ENCODE measurements at regions not wholly inside any gene's neighbourhood (a gene's known extent, or its start where the extent isn't known, plus 50 kb on each side); places are given as distances from the start of the nearest gene placed in this dataset.

DNA sequence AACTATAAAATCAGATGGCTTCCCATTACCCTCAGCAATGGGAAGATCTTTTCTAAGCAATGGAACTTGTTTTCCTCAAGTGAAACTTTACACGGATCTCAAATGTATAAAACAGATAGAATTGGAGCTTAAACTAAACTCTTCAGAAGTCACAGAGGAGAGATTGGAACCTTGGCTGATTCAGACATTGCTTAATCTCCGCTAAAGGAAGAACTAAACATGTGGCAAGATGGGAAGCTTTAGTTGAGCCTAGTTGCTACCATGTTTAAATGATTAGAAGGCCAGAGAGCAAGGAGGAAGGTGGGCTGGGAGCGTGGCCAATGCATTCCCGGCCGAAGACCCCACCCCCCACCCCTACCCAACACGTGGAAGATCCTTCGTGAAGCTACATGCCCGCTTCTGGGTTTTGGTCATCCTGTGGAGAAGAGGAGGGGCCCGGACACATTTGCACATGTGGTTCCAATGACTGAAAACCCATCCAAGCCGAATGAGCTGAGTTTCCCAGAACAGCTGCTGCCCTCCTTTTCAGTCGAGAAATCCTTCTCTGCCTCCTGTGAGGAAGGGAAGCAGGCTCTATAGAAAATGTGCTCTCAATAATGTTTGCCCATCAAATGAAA lies 164.3 kb downstream of the MIS18A start:
- Histone ChIP-seq H2AFZ (ENCODE audit: low read depth, low read length) (no peak overlapping the region), H3K9me1 (ENCODE audit: control insufficient read depth, insufficient read depth, low read length) (no peaks in the 10 kb centered on the region), H3K36me3 (ENCODE audit: control insufficient read depth, insufficient read depth, low read length) (no peaks in the 10 kb centered on the region), H3K4me1 (replicated peaks in 1 of 2; ENCODE audit: control insufficient read depth in 2 of 2, insufficient read depth in 2 of 2, low read length in 2 of 2) (no peaks in the 10 kb centered on the region), H4K20me1 (replicated peaks; ENCODE audit: control insufficient read depth, insufficient read depth, low read length) (no peaks in the 10 kb centered on the region), H3K4me3 (no peak overlapping the region), H3K27me3 (ENCODE audit: control insufficient read depth in 2 of 2, insufficient read depth in 2 of 2, low read length in 2 of 2) (peaks cover 4 to 11% of the 10 kb centered on the region in 2 experiments; a peak in 4 of 5 replicates), H3K79me2 (ENCODE audit: control insufficient read depth, insufficient read depth, low read length) (no peaks in the 10 kb centered on the region), H3K9ac (ENCODE audit: insufficient read depth in 1 of 2, low read depth in 2 of 2, low read length in 2 of 2) (no peak overlapping the region), H3K9me3 (replicated peaks; ENCODE audit: control insufficient read depth, insufficient read depth, low read depth, low read length) (no peaks in the 10 kb centered on the region), H3K27ac (ENCODE audit: extremely low read depth, low read depth, low read length) (no peak overlapping the region), H3K4me2 (ENCODE audit: insufficient read depth, low read length) (no peak overlapping the region)
- no peak for TF ChIP-seq ZNF41 (CRISPR knock-in tag; conservative IDR thresholded peaks at IDR 0.05)
- no peak for TF ChIP-seq ADNP (tag; IDR thresholded peaks at IDR 0.05)
- TF ChIP-seq PTRF (tag; IDR thresholded peaks at IDR 0.05) = no peak
- no peak for TF ChIP-seq ZNF197 (CRISPR knock-in tag; IDR thresholded peaks at IDR 0.05; ENCODE audit: low read depth)
- TF ChIP-seq NFATC3 (IDR thresholded peaks at IDR 0.05) = no peak
- TF ChIP-seq ZZZ3 (IDR thresholded peaks at IDR 0.05) = no peak
- no peak for TF ChIP-seq FOXJ3 (CRISPR knock-in tag; IDR thresholded peaks at IDR 0.05)
- TF ChIP-seq ZNF311 (CRISPR knock-in tag; IDR thresholded peaks at IDR 0.05) = no peak
- no peak for TF ChIP-seq XRCC3 (IDR thresholded peaks at IDR 0.05)
- TF ChIP-seq, protein P1, sequence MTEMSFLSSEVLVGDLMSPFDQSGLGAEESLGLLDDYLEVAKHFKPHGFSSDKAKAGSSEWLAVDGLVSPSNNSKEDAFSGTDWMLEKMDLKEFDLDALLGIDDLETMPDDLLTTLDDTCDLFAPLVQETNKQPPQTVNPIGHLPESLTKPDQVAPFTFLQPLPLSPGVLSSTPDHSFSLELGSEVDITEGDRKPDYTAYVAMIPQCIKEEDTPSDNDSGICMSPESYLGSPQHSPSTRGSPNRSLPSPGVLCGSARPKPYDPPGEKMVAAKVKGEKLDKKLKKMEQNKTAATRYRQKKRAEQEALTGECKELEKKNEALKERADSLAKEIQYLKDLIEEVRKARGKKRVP (CRISPR knock-in tag; IDR thresholded peaks at IDR 0.05) = no peak
- WGBS (ENCODE audit: insufficient coverage, low coverage, missing lambda C conversion rate) = 0% methylated on average over 11 of the region's 11 CpGs
- DNase-seq (ENCODE audit: extremely low read depth in 1 of 4, low spot score in 3 of 4) = no peak
- no TSS peak for BruUV-seq (replicated peaks)
- CTCF ChIA-PET (ENCODE audit: low intra/inter-chr PET ratio) = no interaction called here
- in situ Hi-C loops (cut with MboI) (no loop called here), intact Hi-C loops (cut with micrococcal nuclease) (no loop called here)
- no peak for ATAC-seq
- no peak for FAIRE-seq
- POLR2A ChIA-PET = interaction anchor here (0.7 to 1.0 kb wide), 2 partner anchors 21 to 226 kb away, joined by 3 read pairs; no protein-coding TSS in a partner anchor
